ENCODE measurements at regions not wholly inside any gene's neighbourhood (a gene's known extent, or its start where the extent isn't known, plus 50 kb on each side); places are given as distances from the start of the nearest gene placed in this dataset.
A peak's percentile ranks its signal among the peaks of the same experiment; 100 is the strongest.

DNA sequence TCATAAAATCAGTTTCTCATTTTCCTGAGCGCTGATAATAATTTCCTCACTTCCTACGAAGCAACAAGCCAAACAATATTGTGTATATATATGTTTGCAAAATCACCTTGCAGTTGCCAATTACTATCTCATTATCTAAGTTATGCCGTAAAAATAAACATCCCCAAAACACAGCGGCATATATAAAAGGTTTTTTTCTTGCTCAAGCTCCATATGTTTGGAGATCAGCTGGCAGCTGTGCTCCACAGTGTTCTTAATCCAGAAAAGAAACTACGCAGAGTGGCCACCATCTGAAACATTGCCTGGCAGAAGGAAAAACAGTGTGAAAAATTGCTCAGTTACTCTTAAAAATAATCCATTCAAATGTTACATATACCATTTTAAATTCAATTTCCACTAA, 951.4 kb downstream of the PLOD2 start:
- DNase-seq (ENCODE audit: low read depth): no peak
- H3K4me3 ChIP-seq (ENCODE audit: low read depth, low read length): no peak overlapping the region
- TF ChIP-seq, protein P1, sequence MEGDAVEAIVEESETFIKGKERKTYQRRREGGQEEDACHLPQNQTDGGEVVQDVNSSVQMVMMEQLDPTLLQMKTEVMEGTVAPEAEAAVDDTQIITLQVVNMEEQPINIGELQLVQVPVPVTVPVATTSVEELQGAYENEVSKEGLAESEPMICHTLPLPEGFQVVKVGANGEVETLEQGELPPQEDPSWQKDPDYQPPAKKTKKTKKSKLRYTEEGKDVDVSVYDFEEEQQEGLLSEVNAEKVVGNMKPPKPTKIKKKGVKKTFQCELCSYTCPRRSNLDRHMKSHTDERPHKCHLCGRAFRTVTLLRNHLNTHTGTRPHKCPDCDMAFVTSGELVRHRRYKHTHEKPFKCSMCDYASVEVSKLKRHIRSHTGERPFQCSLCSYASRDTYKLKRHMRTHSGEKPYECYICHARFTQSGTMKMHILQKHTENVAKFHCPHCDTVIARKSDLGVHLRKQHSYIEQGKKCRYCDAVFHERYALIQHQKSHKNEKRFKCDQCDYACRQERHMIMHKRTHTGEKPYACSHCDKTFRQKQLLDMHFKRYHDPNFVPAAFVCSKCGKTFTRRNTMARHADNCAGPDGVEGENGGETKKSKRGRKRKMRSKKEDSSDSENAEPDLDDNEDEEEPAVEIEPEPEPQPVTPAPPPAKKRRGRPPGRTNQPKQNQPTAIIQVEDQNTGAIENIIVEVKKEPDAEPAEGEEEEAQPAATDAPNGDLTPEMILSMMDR (IDR thresholded peaks at IDR 0.05; ENCODE audit: insufficient read depth, low read length): no peak

DNA sequence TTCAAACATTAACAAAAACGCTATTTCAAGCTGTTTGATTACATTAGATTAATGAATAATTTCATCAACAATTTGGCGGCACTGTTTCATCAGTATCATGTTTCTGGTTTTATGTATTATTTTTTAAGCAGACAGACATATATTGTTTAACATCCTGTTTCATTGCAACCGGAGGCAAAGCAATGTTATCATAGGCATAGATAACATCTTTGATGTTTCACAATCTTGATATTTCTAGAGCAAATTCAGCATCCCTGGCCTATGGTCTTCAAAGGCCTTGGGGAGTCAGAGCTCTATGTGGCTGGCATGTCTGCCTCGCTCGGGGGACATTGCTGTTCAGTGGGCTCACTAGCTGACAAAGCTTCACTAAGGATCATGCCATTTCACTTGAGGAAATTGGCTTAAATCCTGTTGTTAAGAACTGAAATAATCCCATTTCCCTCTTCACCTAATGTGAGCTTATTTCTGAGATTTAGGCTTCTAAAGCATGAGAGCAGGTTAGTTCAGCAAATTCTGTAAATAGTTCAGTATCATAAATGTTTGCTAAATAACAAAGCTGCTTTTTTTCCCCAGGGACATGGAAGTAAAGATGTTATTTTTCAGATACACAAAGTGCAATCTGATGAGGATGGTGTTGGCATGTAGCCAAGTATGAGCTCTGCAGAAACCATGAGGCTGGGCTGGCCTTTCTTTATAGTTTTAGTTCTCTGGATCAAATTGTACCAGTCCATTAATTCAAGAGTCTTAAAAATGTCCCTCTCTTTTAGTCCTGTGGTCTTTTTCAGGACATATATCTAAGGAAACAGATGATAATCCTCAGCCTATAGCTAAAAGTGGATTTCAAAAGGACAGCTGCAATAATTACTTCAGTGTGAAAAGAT, 941.4 kb downstream of the PLOD2 start:
- peak; percentile 5 for DNase-seq (ENCODE audit: low read depth)
- H3K4me3 ChIP-seq (ENCODE audit: low read depth, low read length): no peak overlapping the region
- TF ChIP-seq, protein P1 (IDR thresholded peaks at IDR 0.05; ENCODE audit: insufficient read depth, low read length): no peak

DNA sequence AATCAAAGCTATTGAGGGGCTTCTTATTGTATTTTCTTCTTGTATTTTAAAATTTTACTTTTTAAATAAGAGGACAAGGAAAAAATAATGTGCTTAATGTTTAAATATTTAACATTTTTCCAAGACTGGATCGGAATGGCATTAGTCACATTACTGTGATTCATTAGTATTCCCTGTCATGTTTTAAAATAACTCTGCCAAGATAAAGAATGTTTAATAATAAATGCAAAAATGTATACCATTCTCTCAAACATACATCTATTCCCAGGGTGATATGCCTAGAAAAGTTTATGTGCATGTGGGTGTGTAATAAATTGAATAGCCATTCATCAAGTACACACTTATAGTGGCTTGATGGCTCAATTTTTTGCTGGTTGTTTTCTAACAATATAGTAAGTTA, 936.1 kb downstream of the PLOD2 start:
- peak; percentile 5 for DNase-seq (ENCODE audit: low read depth)
- TF ChIP-seq, protein P1 (IDR thresholded peaks at IDR 0.05; ENCODE audit: insufficient read depth, low read length): no peak
- H3K4me3 ChIP-seq (ENCODE audit: low read depth, low read length): no peak overlapping the region

DNA sequence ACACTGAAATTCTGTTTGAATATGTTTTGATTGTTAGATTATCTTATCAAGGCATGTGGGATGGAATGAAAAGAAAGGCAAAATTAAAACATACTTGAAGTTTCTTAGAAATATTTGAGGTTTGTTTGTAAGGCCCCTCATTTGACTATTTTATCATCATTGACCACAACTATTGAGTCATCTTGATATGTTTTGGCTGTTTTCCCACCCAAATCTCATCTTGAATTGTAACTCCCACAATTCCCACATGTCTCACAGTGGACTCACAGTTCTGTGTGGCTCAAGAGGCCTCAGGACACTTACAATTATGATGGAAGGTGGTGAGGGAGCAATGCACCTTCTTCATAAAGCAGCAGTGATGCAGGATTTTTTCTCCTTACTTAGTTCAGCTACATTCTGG, 917.1 kb downstream of the PLOD2 start:
- no peak overlapping the region for H3K4me3 ChIP-seq (ENCODE audit: low read depth, low read length)
- peak; percentile 97 for DNase-seq (ENCODE audit: low read depth)
- TF ChIP-seq, protein P1 (IDR thresholded peaks at IDR 0.05; ENCODE audit: insufficient read depth, low read length): no peak

DNA sequence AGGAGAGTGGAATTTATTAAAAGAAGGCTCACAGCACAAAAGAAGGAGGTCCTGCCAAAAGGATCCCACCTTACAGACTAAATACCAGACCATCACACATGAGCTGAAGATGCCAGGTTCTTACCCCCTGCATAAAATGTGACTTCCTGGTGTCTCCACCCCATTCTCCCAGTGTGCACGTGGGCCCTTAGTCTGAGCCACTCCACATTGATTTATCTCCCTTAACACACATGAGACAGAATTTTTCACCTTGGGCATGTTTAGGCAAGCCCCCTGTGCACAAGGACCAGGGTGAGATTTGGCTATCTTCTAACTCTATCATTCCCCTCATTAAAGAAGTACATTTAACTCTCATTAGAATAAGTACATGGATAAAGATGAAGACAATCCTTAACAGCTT, 916.7 kb downstream of the PLOD2 start:
- TF ChIP-seq, protein P1 (IDR thresholded peaks at IDR 0.05; ENCODE audit: insufficient read depth, low read length): no peak
- no peak overlapping the region for H3K4me3 ChIP-seq (ENCODE audit: low read depth, low read length)
- no peak for DNase-seq (ENCODE audit: low read depth)

DNA sequence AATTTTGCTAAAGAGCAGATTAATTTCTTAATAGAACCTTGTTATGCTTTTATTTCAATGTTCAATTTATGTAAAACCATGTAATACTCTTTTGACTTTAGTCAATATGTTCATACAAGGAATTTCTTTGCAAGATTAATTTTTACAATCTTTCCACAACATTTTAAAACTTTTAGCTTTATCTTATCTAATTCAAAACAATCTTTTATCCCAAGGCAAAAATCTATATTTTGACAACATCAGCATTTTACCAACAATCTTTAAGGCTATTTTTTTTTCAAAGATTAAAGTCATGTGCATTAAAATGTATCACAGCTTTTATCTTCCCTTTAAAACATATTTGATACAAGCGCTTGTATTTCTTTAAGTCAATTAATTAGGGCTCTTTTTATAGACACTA, 914.7 kb downstream of the PLOD2 start:
- H3K4me3 ChIP-seq (ENCODE audit: low read depth, low read length): no peak overlapping the region
- DNase-seq (ENCODE audit: low read depth): no peak
- TF ChIP-seq, protein P1 (IDR thresholded peaks at IDR 0.05; ENCODE audit: insufficient read depth, low read length): no peak

Measured in fibroblast of the aortic adventitia (primary cell).